ENCODE measurements at regions not wholly inside any gene's neighbourhood (a gene's known extent, or its start where the extent isn't known, plus 50 kb on each side); places are given as distances from the start of the nearest gene placed in this dataset.

GRCh38 chr5:168110384-168110783, 181.1 kb upstream of the WWC1 start:
- Histone ChIP-seq H3K27me3 (ENCODE audit: insufficient read depth, low read length) (no peaks in the 10 kb centered on the region), H3K79me2 (ENCODE audit: control insufficient read depth, insufficient read depth, low read length, poor library complexity) (no peaks in the 10 kb centered on the region), H3K18ac (ENCODE audit: low read length) (no peak overlapping the region), H3K4ac (ENCODE audit: low read depth, low read length) (no peak overlapping the region), H4K91ac (ENCODE audit: low read depth, low read length) (no peak overlapping the region), H3K4me3 (ENCODE audit: low read depth, low read length) (no peak overlapping the region), H3K79me1 (ENCODE audit: low read length) (no peaks in the 10 kb centered on the region), H3K36me3 (ENCODE audit: control insufficient read depth in 1 of 2, insufficient read depth in 2 of 2, low read length in 2 of 2) (no peaks in the 10 kb centered on the region), H3K27ac (ENCODE audit: low read depth, low read length) (no peak overlapping the region), H3K9me3 (ENCODE audit: insufficient read depth, low read depth, low read length) (peaks cover 2% of the 10 kb centered on the region), H2AK5ac (ENCODE audit: low read length) (no peak overlapping the region), H3K23ac (ENCODE audit: low read length) (no peak overlapping the region), H2BK12ac (ENCODE audit: low read length) (no peak overlapping the region), H2AFZ (ENCODE audit: insufficient read depth, low read length, poor library complexity) (no peak overlapping the region), H4K8ac (ENCODE audit: low read depth, low read length) (no peak overlapping the region), H3K14ac (ENCODE audit: low read length) (no peak overlapping the region), H2BK120ac (ENCODE audit: insufficient read depth, low read length, poor library complexity) (no peak overlapping the region), H3K4me1 (ENCODE audit: control insufficient read depth in 1 of 2, insufficient read depth in 2 of 2, low read length in 2 of 2) (peaks cover 4 to 15% of the 10 kb centered on the region in 2 experiments), H3K9ac (ENCODE audit: low read length) (no peak overlapping the region), H4K12ac (ENCODE audit: low read depth, low read length) (no peak overlapping the region), H2BK5ac (ENCODE audit: low read depth, low read length, poor library complexity) (no peak overlapping the region), H3K4me2 (ENCODE audit: low read length) (no peak overlapping the region)
- DNase-seq = no peak
- WGBS (ENCODE audit: extremely low coverage, insufficient coverage, insufficient read length) = no CpG with 5 or more reads among the region's 5 CpGs

- no peak overlapping the region for H3K14ac ChIP-seq (ENCODE audit: low read length)
- no peak overlapping the region for H4K8ac ChIP-seq (ENCODE audit: low read depth, low read length)
- H3K9ac ChIP-seq (ENCODE audit: low read length) = no peak overlapping the region
- H3K4ac ChIP-seq (ENCODE audit: low read depth, low read length) = no peak overlapping the region
- no peak overlapping the region for H3K27ac ChIP-seq (ENCODE audit: low read depth, low read length)
- WGBS (ENCODE audit: extremely low coverage, insufficient coverage, insufficient read length) = 100% methylated on average over 1 of the region's 14 CpGs
- H3K23ac ChIP-seq (ENCODE audit: low read length) = no peak overlapping the region
- no peak overlapping the region for H4K12ac ChIP-seq (ENCODE audit: low read depth, low read length)
- H2BK5ac ChIP-seq (ENCODE audit: low read depth, low read length, poor library complexity) = no peak overlapping the region
- no peaks in the 10 kb centered on the region for H3K36me3 ChIP-seq (ENCODE audit: control insufficient read depth in 1 of 2, insufficient read depth in 2 of 2, low read length in 2 of 2)
- H3K79me2 ChIP-seq (ENCODE audit: control insufficient read depth, insufficient read depth, low read length, poor library complexity) = no peaks in the 10 kb centered on the region
- no peak overlapping the region for H4K91ac ChIP-seq (ENCODE audit: low read depth, low read length)
- no peak for DNase-seq
- H3K18ac ChIP-seq (ENCODE audit: low read length) = no peak overlapping the region
- no peak overlapping the region for H3K4me2 ChIP-seq (ENCODE audit: low read length)
- peaks cover 0 to 11% of the 10 kb centered on the region in 2 experiments for H3K4me1 ChIP-seq (ENCODE audit: control insufficient read depth in 1 of 2, insufficient read depth in 2 of 2, low read length in 2 of 2)
- no peak overlapping the region for H2AK5ac ChIP-seq (ENCODE audit: low read length)
- no peak overlapping the region for H2AFZ ChIP-seq (ENCODE audit: insufficient read depth, low read length, poor library complexity)
- H3K9me3 ChIP-seq (ENCODE audit: insufficient read depth, low read depth, low read length) = peaks cover 2% of the 10 kb centered on the region
- H3K4me3 ChIP-seq (ENCODE audit: low read depth, low read length) = no peak overlapping the region
- H3K27me3 ChIP-seq (ENCODE audit: insufficient read depth, low read length) = no peaks in the 10 kb centered on the region
- H2BK12ac ChIP-seq (ENCODE audit: low read length) = no peak overlapping the region
- H2BK120ac ChIP-seq (ENCODE audit: insufficient read depth, low read length, poor library complexity) = no peak overlapping the region
- no peaks in the 10 kb centered on the region for H3K79me1 ChIP-seq (ENCODE audit: low read length)
Observed at GRCh38 chr5:168110870-168111832, 180.3 kb upstream of the WWC1 start.

- Histone ChIP-seq H3K4me3 (ENCODE audit: low read depth, low read length) (no peak overlapping the region), H4K91ac (ENCODE audit: low read depth, low read length) (no peak overlapping the region), H3K79me2 (ENCODE audit: control insufficient read depth, insufficient read depth, low read length, poor library complexity) (no peaks in the 10 kb centered on the region), H4K8ac (ENCODE audit: low read depth, low read length) (no peak overlapping the region), H3K23ac (ENCODE audit: low read length) (no peak overlapping the region), H3K4me2 (ENCODE audit: low read length) (no peak overlapping the region), H3K79me1 (ENCODE audit: low read length) (no peaks in the 10 kb centered on the region), H2BK12ac (ENCODE audit: low read length) (no peak overlapping the region), H3K9me3 (ENCODE audit: insufficient read depth, low read depth, low read length) (no peaks in the 10 kb centered on the region), H3K9ac (ENCODE audit: low read length) (no peak overlapping the region), H3K27ac (ENCODE audit: low read depth, low read length) (no peak overlapping the region), H4K12ac (ENCODE audit: low read depth, low read length) (no peak overlapping the region), H2BK120ac (ENCODE audit: insufficient read depth, low read length, poor library complexity) (no peak overlapping the region), H3K4ac (ENCODE audit: low read depth, low read length) (no peak overlapping the region), H3K27me3 (ENCODE audit: insufficient read depth, low read length) (no peaks in the 10 kb centered on the region), H3K36me3 (ENCODE audit: control insufficient read depth in 1 of 2, insufficient read depth in 2 of 2, low read length in 2 of 2) (no peaks in the 10 kb centered on the region), H3K18ac (ENCODE audit: low read length) (no peak overlapping the region), H2AFZ (ENCODE audit: insufficient read depth, low read length, poor library complexity) (no peak overlapping the region), H2BK5ac (ENCODE audit: low read depth, low read length, poor library complexity) (no peak overlapping the region), H2AK5ac (ENCODE audit: low read length) (no peak overlapping the region), H3K14ac (ENCODE audit: low read length) (no peak overlapping the region), H3K4me1 (ENCODE audit: control insufficient read depth in 1 of 2, insufficient read depth in 2 of 2, low read length in 2 of 2) (peaks cover 4 to 5% of the 10 kb centered on the region in 2 experiments)
- WGBS (ENCODE audit: extremely low coverage, insufficient coverage, insufficient read length) = no CpG with 5 or more reads among the region's 6 CpGs
- peak; percentile 58 to 75 for DNase-seq
Observed at GRCh38 chr5:168114444-168115017, 176.9 kb upstream of the WWC1 start.

- H3K4me3 ChIP-seq (ENCODE audit: low read depth, low read length) = no peak overlapping the region
- no peak overlapping the region for H3K14ac ChIP-seq (ENCODE audit: low read length)
- no peaks in the 10 kb centered on the region for H3K27me3 ChIP-seq (ENCODE audit: insufficient read depth, low read length)
- no peaks in the 10 kb centered on the region for H3K79me1 ChIP-seq (ENCODE audit: low read length)
- H2BK12ac ChIP-seq (ENCODE audit: low read length) = no peak overlapping the region
- DNase-seq = no peak
- H3K36me3 ChIP-seq (ENCODE audit: control insufficient read depth in 1 of 2, insufficient read depth in 2 of 2, low read length in 2 of 2) = no peaks in the 10 kb centered on the region
- H3K23ac ChIP-seq (ENCODE audit: low read length) = no peak overlapping the region
- H2BK5ac ChIP-seq (ENCODE audit: low read depth, low read length, poor library complexity) = no peak overlapping the region
- no peaks in the 10 kb centered on the region for H3K79me2 ChIP-seq (ENCODE audit: control insufficient read depth, insufficient read depth, low read length, poor library complexity)
- no peak overlapping the region for H2AK5ac ChIP-seq (ENCODE audit: low read length)
- no peak overlapping the region for H4K12ac ChIP-seq (ENCODE audit: low read depth, low read length)
- no peak overlapping the region for H4K8ac ChIP-seq (ENCODE audit: low read depth, low read length)
- peaks cover 4 to 5% of the 10 kb centered on the region in 2 experiments for H3K4me1 ChIP-seq (ENCODE audit: control insufficient read depth in 1 of 2, insufficient read depth in 2 of 2, low read length in 2 of 2)
- no peak overlapping the region for H2BK120ac ChIP-seq (ENCODE audit: insufficient read depth, low read length, poor library complexity)
- H3K4ac ChIP-seq (ENCODE audit: low read depth, low read length) = no peak overlapping the region
- no CpG with 5 or more reads among the region's 5 CpGs for WGBS (ENCODE audit: extremely low coverage, insufficient coverage, insufficient read length)
- H3K18ac ChIP-seq (ENCODE audit: low read length) = no peak overlapping the region
- H3K27ac ChIP-seq (ENCODE audit: low read depth, low read length) = no peak overlapping the region
- H4K91ac ChIP-seq (ENCODE audit: low read depth, low read length) = no peak overlapping the region
- no peaks in the 10 kb centered on the region for H3K9me3 ChIP-seq (ENCODE audit: insufficient read depth, low read depth, low read length)
- no peak overlapping the region for H3K9ac ChIP-seq (ENCODE audit: low read length)
- no peak overlapping the region for H3K4me2 ChIP-seq (ENCODE audit: low read length)
- H2AFZ ChIP-seq (ENCODE audit: insufficient read depth, low read length, poor library complexity) = no peak overlapping the region
Observed at GRCh38 chr5:168117469-168117868, 174.0 kb upstream of the WWC1 start.

All from trophoblast cell (in vitro differentiated cells and primary cell).